HG03520 (cell line): ENCODE measurements at regions not wholly inside any gene's neighbourhood (a gene's known extent, or its start where the extent isn't known, plus 50 kb on each side); places are given as distances from the start of the nearest gene placed in this dataset.
"Not testable (repeated sequence)": the region's sequence is repeated elsewhere in the genome, so short reads cannot be mapped to it uniquely, and the experiment has no call there.

ENCODE experiments used
- ATAC-seq: cut with Tn5 transposase; IDR thresholded peaks from one replicate; pipeline ENCODE4 v1.9.1; 2021; ENCODE audit warnings: mild to moderate bottlenecking, moderate library complexity; ENCODE audit not compliant: unreplicated experiment

DNA sequence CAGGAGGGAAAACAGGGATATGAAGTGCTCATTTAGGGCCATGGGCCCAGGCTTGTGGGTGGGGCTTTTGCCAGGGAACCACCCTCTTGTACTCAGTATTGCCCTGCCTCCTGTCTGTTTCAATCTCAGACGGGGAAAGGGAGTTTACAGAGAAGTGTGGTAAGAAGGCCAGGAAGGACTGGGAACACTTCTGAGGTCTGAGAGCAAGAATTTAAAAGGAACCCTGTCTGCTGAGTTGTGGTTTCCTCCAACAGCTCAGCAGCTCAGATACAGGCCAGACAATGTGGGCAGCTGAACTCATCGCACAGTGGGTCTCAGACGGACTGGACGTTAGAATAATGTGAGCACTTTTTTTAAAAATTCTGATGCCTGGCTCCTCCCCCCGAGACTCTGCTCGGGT is 354.1 kb upstream of the ARID1B start:
- no peak for ATAC-seq

DNA sequence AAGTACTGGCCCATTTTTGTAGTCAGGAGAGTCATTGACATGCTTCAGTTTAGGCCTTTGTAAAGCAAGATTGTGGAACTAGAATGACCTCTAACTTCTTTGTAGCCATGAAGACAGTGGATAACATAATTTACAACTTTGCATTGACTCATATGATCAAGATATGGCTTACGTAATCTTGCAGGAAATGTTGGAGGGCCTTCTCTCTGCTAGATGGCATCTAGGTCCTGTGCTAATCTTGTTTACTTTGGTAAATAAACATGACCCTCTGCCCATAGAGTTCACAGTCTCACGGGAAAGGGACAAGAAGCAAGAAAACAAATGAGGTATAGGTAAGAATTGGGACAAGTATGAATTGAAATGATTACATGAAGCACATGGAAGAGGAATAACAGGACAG is 355.2 kb upstream of the ARID1B start:
- no peak for ATAC-seq

DNA sequence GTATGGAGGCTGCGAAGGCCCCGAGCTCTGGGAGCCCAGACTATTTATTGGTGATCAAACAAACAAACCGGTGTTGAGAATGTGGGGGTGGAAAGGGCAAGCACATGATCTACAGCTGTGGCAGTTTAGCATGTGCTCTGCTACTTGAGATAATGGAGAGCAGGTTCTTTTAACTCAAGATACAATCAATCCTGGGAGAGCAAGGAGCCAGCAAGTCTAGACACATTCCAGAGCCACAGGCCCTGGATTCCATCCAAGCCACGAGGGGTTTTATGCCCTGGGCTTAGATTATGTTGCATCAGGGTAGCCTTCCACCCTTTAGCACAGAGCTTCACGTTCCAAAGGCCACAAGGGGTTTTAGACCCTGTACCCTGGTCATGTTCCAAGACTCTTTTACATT is 355.9 kb upstream of the ARID1B start:
- not testable (repeated sequence) for ATAC-seq

DNA sequence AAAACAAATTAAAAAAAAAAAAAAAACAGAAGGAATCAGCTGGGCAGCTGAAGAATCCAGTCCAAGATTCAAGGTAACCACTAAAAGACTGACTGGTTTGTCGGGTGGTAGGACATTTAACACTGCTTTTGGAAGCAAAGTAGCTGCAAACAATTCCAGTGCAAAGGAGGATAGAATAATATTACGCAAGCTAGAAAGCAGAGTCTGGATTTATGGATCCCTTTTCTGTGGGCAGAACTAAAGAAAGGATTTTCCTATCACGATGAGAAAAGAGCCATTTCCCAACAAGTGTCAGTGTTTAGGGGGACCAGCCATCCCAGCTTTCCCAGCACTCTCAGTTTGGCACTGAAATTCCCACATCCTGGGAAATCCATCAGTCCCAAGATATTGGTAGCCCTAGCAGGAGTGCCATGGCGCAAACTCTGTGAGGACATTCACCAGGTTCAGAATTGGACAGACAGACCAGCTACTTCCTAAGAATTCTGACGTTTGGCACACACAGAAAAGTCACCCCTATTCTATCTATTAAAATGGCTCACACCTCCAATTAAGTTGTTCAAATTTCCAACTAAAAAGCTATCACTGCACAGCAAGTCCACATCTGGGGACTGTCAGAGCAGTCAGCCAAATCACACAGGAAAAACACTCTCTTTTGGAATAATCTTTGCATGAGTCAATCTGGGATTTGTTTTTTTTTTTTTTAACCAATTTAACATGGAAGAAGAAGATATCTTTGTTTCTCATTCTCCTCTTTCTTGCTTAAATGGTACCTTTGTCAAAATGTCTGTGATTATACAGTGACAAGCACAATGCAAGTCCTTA is 356.8 kb upstream of the ARID1B start:
- no peak for ATAC-seq

DNA sequence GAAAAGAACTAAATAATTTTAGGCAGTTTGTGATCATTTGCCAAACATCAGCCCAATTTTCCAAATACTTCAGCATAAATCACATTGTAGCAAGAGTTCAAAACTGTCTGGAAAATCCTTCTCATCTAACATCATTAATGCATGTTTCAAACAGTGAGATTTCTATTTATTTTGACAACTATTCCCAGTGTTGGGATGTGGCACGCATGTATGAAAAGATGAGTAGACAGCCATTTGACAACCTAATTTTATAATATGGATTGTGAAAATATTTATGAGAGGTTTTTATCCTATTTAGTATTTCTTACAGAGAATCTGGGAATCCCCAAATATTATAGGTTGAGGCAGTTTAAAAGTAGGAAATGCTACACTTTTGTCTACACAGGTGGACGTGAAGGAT is 357.6 kb upstream of the ARID1B start:
- no peak for ATAC-seq

DNA sequence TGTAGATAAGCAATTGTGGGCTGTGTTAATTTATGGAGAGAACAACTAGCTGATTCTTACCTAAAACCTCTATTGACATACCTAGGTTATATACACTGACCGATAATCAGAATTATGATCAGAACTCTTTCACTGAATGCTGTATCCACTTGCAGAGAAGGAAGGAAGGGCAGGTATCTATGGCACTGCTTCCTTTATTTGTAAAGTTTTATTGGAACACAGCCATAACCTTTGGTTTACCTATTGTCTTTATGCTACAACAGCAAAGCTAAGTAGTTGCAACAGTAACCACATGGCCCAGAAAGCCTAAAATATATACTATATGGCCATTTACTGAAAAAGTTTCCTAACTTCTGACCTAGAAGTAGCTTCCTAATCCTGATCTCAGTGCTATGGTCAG is 358.9 kb upstream of the ARID1B start:
- ATAC-seq, result no peak

DNA sequence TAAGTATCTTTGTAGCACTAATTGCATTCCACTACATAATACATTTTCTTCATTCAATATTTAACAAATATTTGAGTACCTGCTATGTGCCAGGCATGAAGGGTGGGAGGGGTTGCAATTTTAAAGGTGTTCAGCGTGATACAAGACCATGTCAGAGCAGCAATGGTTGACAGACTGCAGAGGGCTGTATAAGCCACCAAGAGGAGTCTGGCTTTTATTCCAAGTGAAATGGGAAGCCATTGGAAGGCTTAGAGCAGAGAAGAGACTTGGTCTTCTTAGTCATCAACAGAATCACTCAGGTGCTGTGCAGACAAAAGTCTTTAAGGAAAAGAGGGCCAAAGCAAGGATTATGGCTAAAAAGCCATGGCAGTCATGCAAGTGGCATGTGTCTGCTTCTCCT is 360.8 kb upstream of the ARID1B start:
- no peak for ATAC-seq

DNA sequence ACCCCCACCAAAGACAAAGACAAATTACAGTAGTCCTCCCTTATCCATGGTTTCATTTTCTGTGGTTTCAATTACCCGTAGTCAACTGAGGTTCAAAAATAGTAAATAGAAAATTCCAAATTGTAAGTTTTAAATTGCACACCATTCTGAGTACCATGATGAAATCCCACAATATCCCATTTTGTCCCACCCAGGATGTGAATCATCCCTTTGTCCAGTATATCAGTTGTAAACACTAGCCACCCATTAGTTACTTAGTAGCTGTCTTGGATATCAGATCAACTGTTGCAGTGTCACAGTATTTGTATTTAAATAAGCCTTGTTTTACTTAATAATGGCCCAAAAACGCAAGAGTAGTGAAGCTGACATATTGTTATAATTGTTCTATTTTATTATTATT is 364.0 kb upstream of the ARID1B start:
- ATAC-seq, result no peak

DNA sequence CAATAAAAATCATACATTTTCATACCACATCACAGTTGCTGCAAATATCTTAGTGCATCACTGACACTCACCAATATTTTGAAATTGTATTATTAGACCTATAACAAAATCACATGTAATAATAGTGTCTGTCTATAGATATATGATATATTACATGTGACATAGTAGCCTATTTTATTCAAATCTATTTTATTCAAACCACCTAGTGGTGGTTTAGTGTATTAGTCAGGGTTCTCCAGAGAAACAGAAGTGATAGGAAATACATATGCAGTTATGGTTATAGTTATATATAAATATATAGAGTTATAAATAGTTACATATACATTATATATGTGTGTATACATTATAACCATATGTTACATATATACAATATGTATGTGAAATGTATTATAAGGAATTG is 366.5 kb upstream of the ARID1B start:
- ATAC-seq, result no peak

DNA sequence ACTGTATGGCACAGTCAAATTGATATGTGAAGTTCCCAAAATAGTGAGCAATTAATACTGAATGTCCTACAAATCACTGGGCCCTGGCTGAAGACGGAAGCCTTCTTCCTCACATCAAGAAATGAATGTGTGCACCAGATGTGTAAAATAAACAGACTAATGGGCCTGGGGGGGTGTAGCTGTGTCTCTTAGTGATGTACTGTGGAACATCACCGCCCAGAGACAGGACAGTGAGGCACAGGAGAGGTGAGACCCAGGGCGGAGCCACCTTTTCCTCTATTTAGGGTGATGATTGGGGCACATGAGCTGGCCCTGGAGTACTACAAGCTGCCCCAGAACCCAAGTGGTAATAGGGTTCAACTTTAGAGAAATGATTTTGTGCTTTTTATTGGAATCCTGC is 368.5 kb upstream of the ARID1B start:
- ATAC-seq, result no peak

DNA sequence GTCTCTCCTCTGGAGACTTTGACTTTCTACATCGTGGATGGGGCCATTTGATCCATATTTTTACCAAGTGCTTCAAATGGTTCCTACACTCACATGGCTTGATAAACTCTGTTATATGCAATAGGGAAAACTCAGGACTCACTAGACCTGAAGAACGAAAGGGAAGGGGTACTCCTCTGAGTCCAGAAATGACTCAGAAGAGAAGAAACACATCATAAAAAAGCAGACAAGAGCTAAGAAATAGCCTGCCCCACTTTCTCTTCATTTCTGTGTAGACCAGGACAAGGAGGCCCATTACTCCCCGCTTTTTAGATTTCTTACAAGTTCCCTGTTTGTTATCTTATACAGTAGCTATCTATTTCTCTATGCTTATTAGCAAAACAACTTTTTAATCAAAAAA is 369.8 kb upstream of the ARID1B start:
- no peak for ATAC-seq

DNA sequence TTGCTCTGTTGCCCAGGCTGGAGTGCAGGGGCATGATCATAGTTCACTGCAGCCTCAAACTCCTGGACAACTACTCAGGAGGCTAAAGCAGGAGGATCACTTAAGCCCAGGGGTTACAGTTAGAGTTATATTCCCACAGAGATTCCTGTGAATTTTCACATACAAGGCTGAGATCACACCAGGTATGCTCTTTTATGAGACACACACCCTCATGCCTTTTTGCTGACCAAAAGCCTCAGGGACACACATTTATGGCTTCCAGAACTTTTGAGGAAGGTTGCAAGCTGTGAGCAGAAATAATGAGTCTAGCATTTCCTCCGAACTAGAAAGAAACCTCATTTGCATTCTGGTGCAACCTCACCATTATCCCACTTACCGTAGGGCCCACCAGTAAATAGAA is 370.5 kb upstream of the ARID1B start:
- no peak for ATAC-seq

DNA sequence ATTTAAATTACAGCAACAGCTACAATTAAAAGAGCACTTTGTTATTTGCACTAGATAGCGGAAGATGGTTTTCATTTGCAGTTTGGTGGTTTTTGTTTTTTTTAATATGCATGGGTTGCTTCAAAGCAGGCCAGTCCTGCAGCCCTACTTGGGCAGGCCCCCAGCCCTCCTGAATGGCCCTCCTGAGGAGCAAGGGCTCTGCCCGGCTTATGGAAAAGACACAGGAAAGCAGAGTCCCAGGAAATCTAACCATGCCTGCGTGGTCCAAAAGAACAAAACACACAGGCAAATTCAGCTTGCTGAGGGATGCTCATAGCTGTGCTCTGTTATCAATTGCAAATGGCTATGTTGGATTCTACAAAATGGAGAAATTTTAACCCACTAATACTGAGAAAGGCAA is 371.1 kb upstream of the ARID1B start:
- ATAC-seq, result no peak

DNA sequence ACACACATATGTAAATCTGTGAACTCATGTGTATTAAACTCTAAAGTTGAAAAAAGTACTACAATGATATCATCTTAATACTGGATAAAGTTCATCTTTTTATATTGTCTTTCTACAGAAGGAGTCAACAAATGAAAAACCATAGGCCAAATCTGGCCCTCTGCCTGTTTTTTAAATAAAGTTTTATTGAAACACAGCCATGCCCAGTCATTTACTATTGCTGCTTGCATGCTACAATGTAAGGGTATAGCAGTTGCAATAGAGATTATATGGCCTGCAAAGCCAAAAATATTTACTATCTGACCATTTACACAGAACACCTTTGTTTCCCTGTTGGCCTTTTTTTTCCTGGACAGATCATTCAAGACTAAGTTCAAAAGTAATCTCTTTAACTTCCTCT is 374.6 kb upstream of the ARID1B start:
- ATAC-seq, result no peak

DNA sequence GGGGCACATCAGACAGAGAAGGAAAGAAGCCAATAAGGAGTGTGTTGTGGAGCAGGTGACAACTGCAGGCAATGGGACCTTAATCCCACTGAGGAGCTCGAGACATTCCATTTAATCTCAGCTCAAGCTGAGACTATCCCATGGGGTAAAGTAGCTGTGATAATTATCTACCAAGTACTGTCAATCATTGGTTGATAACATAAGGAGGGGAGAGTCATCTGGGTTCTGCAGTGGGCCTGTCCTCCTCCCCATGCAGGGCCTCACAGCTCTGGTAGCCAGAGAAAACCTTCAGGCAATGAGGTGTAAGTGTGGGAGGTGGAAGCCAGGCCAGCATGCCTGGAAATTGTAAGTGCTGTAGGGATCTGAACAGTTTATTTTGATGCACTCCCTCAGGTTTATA is 375.0 kb upstream of the ARID1B start:
- ATAC-seq, result no peak

DNA sequence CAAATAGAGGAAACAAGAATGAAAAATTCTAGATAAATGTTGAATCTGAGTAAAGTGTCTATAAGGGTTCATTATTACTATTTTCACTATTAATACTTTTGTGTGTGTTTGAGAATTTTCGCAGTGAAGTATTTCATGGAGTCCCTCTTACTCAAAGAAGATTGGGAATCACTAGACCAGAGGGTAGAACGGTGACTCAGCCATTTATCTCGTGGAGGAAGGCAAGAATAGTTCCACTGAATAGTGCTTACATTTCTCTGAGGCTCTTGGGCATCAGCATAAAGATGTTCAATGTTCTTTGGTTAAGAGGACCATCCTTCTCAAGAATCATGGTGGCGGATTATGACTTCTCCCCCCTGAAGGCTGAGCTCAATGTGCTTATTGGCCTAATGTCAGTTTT is 376.7 kb upstream of the ARID1B start:
- no peak for ATAC-seq

DNA sequence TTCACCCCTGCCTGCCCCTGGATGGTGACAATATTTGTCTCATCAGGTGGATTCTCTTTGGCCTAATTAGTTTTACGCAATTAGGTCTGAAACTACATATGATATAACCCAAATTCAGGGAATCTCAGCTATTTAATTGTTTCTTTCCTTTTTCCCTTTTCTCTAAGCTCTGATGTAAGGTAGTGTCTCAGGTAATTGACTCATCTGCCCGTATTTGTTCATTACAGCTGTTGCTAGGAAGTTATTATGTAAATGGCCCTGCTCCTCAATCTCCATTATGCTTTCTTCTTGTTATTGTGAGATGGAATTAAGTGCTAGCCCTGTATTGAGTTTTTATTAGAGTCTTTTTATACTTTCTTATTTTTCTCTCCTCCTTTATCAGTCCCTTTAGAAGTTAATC is 378.2 kb upstream of the ARID1B start:
- no peak for ATAC-seq

DNA sequence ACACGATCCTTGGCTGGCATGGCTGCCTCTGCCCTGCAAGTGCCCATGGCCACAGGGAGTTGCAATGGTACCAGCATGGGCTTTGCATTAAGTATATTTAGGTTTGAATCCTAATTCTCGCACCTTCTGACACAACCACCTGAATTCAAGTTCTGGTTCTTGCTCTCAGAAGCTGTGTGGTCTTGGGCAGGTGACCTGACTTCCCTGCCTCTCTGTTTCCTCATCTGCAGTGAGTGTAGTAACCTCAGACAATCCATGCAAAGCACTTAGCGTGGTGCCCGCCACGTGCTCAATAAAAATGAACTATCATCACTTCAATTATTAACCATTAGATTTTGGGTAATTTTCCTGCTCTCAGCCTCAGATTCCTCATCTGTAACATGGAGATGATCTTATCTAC is 378.8 kb upstream of the ARID1B start:
- no peak for ATAC-seq

DNA sequence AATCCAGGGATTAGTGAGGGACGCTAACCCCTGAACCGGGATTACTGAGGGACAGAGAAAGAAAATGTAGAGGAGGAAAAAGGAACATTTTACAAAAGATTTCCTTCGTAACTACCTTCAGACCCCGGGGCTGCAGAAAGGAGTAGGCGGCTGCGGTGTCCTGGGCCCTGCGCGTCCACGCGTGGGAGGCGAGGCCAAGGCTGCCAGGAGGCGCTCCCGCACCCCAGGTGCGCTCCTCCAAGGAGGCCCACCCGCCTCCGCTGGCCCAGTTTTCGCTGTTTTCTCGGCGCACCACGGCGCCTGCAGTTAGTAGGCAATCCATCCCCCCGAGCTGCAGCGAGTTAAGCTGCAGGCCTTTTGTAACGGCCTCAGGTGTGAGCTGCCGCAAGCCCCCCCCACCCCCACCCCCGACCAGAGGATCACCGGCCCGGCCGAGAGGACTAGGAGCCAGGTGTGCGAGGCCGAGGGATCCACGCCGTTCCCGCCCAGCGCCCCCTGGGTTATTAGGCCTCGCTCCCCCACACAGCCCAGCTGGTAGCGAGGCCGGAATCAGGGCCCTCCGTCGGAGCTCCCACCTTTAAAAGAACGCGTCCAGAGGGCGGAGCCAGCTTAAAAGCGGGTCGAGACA is 380.3 kb upstream of the ARID1B start:
- ATAC-seq, result no peak

DNA sequence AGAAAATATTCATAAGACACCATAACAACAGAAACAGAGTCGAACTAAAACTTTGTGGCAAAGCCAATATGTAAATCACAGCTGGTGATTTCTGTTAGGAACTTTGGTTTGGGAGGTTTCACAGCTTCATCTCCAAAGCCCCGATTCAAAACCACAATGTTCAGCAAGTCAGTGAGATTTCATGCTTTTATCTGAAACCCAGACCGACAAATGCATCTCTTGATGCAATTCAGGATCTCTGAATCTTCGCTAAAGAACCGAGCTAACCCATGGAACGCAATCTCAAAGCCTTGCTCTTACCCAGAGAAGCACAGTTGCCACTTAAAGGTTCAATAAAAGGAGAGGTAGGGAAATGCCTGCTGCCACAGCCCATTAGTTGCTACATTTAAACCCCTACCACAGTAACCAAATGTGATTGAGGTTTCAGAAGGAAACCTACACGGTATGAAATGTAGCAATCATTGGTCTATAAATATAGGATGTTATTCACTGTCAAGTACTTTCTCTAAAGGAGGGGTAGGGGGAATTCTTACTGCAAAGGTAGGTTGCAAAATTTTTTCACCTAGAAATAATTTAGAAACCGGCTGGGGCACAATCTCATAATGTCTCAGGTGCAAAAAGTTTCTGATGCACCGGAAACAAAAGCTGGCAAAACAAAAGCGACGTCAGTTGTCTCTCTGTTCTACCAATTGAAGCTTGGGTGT is 381.0 kb upstream of the ARID1B start:
- peak; percentile 61 for ATAC-seq

DNA sequence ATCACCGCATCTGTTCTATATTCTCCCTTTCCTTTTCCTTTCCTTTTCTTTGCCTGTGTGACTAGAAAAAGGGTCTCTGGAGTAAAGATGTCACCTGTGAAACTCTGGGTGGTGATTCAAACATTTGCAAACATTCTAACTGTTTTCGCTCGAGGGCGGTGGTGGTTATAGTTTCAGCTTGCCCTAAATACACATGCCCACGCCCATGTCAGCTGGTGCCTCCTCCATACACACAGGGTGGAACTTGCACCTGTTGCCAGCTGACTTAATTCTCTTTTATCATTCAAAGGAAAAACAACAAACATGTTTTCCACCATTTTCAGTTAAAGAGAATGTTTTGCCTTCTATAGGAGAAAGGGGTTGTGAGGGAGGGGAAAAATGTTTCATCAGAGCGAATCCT is 381.9 kb upstream of the ARID1B start:
- ATAC-seq, result peak; percentile 52

DNA sequence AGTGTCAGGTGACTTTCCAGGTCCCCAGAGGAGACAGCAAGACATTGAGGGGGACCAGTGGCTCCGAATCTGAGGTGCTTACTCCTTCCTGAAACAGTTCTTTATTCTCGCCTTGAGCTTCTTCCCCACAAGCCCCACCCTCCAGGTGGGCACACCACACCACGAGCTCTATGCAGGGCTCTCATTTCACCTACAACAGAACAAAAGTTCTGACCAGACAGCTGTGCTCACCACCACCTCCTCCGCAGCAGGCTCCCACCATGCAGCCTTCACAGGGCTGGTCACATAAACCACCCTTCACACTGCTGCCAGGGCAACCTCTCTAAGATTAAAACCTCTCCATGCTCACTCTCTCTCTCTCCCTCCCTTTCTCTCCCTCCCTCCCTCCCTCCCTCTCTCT is 384.5 kb upstream of the ARID1B start:
- no peak for ATAC-seq
